Sigmoid colon (tissue), 4 donors: ENCODE measurements at regions not wholly inside any gene's neighbourhood (a gene's known extent, or its start where the extent isn't known, plus 50 kb on each side); places are given as distances from the start of the nearest gene placed in this dataset.

Experiments
- POLR2A ChIP-seq, 2 donors: fragments of 450-650 bp; IDR thresholded peaks; one replicate each; pipeline ENCODE4 v1.6.1; 2016; ENCODE audit warnings: antibody characterized with exemption in 2 of 2, mild to moderate bottlenecking in 2 of 2, moderate library complexity in 2 of 2
- POLR2AphosphoS5 ChIP-seq, 4 donors: sonication (generic); formaldehyde crosslinking; IDR thresholded peaks; one replicate each; pipeline ENCODE4 v1.6.1; 2017; ENCODE audit warnings: antibody characterized with exemption in 4 of 4
- TF ChIP-seq, protein P1 (sequence below), 4 experiments: fragments of 450-650 bp in 3 of 4; fragments of 200-600 bp in 1 of 4; IDR thresholded peaks; one replicate each; pipeline ENCODE4 v1.5.1; 2016 to 2019; ENCODE audit warnings: antibody characterized with exemption in 4 of 4, mild to moderate bottlenecking in 3 of 4, moderate library complexity in 2 of 4

DNA sequence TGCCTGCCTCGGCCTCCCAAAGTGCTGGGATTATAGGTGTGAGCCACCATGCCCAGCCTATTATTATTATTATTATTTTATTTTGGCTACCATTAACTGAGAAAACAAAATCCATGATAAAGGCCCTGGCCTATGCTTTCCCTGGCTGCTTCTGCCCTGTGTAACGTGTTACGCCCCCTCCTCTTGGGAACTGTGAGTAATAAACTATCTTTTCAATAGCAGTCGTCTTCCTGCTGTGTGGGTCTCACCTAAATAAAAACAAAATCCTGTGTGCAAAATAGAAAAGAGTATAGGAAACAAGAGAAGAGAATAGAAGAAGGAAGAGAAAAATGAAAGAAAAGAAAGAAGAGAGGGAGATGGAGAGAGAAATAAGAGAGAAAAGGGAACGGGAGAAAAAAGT, 237.0 kb downstream of the MIAT start:
- TF ChIP-seq, protein P1, sequence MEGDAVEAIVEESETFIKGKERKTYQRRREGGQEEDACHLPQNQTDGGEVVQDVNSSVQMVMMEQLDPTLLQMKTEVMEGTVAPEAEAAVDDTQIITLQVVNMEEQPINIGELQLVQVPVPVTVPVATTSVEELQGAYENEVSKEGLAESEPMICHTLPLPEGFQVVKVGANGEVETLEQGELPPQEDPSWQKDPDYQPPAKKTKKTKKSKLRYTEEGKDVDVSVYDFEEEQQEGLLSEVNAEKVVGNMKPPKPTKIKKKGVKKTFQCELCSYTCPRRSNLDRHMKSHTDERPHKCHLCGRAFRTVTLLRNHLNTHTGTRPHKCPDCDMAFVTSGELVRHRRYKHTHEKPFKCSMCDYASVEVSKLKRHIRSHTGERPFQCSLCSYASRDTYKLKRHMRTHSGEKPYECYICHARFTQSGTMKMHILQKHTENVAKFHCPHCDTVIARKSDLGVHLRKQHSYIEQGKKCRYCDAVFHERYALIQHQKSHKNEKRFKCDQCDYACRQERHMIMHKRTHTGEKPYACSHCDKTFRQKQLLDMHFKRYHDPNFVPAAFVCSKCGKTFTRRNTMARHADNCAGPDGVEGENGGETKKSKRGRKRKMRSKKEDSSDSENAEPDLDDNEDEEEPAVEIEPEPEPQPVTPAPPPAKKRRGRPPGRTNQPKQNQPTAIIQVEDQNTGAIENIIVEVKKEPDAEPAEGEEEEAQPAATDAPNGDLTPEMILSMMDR (IDR thresholded peaks at IDR 0.05) = no peak
- TF ChIP-seq POLR2A (IDR thresholded peaks at IDR 0.05) = no peak
- TF ChIP-seq POLR2AphosphoS5 (IDR thresholded peaks at IDR 0.05) = no peak
